ENCODE measurements at regions not wholly inside any gene's neighbourhood (a gene's known extent, or its start where the extent isn't known, plus 50 kb on each side); places are given as distances from the start of the nearest gene placed in this dataset.

DNA sequence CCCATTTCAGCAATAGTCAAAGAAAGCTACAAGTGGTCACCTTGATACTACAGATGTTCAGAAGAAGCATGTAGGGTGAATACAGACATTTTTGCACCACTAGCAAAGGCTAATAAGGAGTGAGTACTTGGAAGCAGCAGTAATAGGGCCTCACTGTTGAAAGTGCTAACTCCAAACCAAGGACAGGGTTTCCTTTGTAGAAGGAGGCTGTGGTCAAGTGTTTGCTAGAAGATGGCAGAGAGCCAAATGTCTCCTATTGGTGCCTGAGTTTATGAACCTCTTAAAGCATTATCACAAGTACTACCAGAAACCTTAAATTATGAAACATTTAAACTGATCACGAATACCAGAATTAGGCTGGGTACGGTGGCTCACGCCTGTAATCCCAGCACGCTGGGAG, 308.1 kb downstream of the ZEB2 start:
- TF ChIP-seq, protein P1, sequence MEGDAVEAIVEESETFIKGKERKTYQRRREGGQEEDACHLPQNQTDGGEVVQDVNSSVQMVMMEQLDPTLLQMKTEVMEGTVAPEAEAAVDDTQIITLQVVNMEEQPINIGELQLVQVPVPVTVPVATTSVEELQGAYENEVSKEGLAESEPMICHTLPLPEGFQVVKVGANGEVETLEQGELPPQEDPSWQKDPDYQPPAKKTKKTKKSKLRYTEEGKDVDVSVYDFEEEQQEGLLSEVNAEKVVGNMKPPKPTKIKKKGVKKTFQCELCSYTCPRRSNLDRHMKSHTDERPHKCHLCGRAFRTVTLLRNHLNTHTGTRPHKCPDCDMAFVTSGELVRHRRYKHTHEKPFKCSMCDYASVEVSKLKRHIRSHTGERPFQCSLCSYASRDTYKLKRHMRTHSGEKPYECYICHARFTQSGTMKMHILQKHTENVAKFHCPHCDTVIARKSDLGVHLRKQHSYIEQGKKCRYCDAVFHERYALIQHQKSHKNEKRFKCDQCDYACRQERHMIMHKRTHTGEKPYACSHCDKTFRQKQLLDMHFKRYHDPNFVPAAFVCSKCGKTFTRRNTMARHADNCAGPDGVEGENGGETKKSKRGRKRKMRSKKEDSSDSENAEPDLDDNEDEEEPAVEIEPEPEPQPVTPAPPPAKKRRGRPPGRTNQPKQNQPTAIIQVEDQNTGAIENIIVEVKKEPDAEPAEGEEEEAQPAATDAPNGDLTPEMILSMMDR (IDR thresholded peaks at IDR 0.05; ENCODE audit: insufficient read depth, low read length, poor library complexity, severe bottlenecking) = no peak
- TF ChIP-seq EZH2phosphoT487 (conservative IDR thresholded peaks at IDR 0.05; ENCODE audit: low read length) = no peak

All from SU-DHL-6 (cell line).